HG02571 (cell line): ENCODE measurements at regions not wholly inside any gene's neighbourhood (a gene's known extent, or its start where the extent isn't known, plus 50 kb on each side); places are given as distances from the start of the nearest gene placed in this dataset.
"Not testable (repeated sequence)": the region's sequence is repeated elsewhere in the genome, so short reads cannot be mapped to it uniquely, and the experiment has no call there.

Experiments
- ATAC-seq: cut with Tn5 transposase; IDR thresholded peaks from one replicate; pipeline ENCODE4 v1.9.1; 2021; ENCODE audit warnings: mild to moderate bottlenecking, moderate library complexity; ENCODE audit not compliant: unreplicated experiment

DNA sequence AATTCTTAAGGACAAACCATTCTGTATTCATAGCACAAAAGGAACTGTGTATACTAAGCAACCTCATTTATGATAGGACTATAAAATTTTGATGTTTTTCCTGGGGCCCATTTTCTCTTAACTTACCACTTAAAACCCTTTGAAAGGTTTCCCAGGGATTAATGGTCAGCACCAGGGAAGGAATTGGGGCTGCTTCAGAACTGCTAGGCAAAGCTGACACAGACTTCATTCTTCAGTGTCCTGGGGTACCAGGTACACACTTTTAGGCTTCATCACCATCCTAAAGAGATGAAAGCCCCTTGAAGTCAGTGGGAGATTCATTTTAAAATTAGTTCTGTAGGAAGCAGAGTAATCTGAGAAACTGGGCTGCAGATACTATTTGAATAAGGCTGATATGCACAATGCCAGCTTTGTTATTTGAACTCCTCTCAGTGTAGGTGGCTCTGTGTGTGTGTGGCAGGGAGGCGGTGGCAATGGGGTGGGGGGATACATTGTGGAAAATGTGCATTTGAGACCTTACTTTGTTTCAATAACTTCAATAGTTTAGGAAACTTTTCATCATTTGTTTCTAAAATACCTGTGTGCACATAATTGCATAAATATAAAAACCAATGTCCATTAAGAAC is 329.3 kb upstream of the DCN start:
- ATAC-seq, result no peak

DNA sequence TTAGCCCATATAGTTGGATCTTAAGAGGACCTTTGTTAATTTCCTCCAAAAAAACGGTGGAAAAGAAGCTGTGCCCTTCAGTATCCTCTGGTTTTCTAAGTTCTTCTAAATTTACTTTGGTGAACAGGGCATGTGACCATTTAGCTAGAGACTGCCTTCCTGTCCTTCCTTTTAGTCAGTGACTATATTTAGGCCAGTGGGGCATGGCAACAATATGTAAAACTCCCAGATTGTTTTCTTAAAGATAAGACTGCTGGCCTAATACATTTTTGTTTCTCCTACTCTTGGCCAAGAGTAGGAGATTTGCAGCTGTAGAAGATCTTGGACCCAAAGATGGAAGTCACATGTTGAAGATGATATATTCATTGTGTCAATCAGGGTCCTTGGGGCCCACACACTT is 325.1 kb upstream of the DCN start:
- ATAC-seq, result no peak

DNA sequence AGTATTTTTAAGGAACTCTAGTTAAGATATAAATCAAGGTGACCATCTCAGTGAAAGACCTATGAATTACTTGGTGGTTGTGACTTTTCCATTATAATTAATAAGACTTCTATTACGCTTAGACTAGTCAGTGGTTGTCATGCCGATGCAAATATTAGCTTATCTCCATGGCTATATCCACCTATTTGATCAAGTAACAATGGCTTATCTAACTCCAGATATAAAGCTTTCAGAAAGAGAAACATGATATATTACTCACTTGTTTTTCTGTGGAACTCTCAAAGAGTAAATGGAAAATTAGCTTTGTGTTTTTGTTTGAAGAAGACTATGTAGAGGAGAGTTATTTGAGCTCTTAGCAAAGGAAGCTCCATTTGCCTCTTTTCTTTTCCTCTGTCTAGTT is 323.8 kb upstream of the DCN start:
- ATAC-seq, result no peak

DNA sequence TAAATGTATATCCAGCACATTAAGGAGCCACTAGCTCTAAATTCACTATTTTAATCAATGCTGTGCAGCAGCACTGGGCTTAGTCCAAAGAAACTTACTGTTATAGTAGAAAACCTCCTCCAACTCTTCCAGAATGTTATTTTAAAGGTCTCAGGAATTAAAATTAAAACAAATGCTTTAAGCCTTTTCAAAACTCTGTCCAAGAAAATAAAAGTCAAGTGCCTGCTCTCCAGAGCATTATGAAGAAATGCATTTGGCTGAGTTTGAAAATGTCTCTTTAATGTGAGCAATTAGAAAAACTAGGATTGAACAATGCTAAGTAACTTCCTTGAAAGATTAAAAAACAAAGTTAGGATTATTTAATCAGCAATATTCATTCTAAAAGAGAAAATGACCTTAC is 322.4 kb upstream of the DCN start:
- ATAC-seq, result no peak

DNA sequence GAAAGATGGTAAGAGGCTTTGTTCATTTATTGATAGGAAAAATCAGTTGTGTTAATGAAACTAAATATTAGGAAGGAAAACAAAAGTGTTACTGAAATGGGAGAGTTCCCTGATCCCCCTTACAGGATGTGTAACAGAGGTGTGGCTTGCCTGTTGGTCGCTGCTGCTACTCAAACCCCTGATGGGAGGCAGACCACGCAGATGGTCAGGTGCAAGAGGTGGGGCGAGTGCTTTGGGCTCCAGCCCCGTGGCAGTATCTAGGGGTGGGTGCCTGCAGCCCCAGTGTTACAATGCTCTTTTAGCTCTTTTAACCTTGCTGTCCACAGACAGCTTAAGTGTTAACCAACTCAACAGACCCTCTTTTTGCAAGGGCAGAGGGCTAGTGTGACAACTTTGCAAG is 319.6 kb upstream of the DCN start:
- ATAC-seq, result no peak

DNA sequence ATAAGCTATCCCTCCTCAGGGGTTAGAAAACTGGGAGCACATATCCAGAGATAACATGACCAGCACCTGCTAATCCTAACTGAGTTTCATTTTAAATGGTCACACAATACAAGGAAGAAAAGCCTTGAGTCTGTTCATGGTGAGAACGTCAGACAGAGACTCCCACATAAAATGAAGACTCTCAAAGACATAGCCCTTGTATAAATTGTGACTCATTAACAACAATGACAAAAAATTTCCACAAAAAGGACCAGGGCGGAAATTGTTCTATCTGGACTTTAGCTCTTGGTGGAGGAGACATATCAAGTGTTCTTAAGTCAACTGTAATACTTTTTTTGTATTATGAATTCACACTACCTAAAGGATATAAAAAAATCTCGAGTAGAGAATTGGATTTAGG is 313.7 kb upstream of the DCN start:
- no peak for ATAC-seq

DNA sequence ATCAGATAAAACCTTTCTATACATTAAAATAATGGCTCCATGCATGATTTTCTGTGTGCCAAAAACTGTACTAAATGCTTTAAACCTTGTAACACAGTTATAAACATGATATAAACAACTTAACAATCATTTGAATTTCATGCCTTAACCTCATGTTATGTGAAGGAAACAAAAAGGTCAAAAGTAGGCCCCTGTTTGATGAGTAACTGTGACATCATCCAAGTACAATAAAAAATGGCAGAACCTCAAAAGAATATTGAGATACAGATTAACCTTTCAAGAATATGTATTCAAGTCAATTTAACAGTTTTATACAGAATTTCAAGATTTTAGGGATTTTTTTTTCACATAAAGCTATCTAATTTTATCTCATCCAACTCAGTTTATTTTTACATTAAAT is 310.7 kb upstream of the DCN start:
- no peak for ATAC-seq

DNA sequence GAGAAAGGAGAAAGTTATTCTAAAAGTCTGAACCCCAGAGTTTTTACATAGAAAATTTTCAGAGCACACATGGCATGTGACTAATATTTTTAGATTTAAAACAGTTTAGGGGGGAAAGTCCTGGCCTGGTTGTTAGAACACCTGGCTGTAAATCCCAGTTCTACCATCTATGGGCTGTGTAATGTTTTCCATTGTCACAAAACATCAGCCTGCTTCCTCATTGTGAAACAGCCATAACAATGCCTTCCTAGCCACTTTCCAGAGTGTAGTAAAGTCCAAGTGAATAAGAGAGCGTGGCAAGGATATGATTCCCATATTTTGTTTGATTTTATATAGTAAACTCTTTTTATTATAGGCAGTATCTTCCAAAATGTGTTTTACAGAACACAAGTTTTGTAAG is 310.0 kb upstream of the DCN start:
- no peak for ATAC-seq

DNA sequence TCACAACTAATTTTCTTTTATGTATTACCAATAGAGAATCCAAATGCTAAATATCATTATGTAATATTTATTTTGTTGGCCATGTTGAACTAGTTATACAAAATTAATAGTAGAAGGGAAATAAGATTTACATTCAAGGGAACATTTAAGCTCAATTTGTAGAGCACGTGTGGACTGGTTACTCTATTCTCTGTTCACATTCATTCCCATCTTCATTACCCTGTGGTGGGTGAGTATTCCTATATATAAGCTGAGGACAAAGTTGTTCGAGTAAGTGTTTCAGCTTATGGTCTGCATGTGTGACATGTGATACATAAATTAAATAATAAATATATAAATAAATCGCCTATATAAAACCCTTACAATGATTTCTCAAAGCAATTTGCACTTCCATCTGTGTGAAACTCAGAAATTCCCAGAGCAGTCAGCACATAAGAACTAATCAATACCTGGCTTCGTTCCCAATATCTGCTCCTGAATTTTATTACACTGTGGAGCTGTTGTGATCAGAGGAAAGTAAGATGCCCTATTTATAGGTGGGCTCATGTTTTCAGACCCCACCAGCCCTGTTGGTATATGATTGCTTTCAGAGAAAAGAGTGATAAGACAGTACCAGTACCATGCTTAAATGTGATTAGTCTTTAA is 308.2 kb upstream of the DCN start:
- no peak for ATAC-seq

DNA sequence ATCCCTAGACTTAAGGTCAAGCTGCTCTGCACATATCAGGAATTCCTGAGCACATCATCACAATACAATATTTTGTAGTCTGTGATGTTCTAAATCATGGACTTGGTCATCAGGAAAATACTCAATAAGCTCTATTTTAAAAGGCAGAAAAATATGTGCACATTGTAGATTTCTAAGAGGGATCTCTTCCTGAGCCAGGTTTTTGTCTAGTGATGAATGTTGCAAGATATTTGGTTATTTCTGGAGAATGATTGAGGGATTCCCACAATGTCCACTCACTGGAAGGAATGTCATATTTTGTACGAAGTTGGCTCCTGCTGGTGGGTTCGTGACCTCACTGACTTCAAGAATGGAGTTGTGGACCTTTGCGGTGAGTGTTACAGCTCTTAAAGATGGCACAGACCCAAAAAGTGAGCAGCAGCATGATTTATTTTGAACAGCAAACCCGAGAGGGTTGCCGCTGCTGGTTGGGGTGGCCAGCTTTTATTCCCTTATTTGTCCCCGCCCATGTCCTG is 300.9 kb upstream of the DCN start:
- no peak for ATAC-seq

DNA sequence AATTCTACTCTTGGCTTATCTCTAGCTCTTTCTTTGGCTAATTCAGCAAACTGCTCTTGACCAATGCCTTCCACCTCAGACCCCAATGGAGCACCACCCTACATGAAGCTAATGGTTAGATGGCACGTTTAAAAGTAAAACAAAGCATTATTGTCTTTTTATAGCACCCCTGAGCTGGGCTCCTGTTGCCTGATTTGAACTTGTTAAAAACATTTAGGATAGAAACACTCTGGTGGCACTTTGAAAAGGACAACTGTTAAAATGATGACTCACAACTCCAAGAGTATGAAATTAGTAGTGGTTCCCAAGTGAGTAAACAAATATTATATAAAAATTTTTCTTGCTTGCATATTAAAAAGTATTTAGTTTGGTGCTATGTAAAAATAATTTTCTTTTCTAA is 299.6 kb upstream of the DCN start:
- no peak for ATAC-seq

DNA sequence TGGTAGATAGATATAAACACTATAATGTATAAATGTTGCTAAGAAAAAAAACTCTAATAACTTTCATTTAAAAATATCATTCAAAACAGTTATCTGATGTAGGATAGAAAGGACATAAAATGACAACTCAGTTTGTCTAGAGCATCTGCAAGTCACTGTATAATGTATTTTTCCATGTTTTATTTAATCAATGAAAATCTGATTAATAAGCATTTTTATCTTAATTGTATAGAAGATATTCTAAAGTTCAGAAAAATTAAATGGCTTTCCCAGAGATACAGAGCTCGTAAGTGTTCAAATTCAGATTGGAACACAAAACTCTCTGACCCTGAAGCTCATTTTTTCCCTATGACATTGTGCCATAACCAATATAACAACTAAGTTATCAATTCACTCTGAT is 295.9 kb upstream of the DCN start:
- ATAC-seq, result no peak

DNA sequence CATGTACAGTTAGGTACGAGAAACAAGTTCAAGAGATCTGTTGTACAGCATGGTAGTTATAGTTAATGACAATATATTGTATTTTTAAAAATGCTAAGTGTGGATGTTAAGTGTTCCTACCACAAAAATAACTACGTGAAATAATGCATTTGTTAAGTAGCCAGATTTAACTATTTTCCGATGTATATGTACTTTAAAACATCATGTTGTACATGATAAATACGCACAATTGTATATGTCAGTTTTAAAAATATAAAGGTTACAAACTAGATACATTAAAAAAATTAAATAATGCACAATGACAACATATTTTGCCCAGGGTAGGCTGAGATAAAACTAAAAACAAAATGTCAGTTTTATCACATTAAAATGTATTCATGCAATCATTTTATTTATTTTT is 285.1 kb upstream of the DCN start:
- ATAC-seq, result no peak

DNA sequence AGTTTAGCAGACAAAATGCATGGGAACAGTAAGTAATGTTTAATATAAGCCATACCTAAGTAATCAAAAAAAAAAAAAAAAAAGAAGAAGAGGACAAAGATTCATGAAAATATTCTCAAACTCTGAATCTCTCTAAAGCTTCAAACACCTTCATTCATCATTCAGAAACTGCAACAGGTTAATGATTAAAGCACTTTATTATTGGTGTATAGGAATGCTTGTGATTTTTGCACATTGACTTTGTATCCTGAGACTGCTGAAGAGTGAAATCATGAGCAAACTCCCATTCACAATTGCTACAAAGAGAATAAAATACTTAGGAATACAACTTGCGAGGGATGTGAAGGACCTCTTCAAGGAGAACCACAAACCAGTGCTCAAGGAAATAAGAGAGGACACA is 278.4 kb upstream of the DCN start:
- ATAC-seq, result no peak

DNA sequence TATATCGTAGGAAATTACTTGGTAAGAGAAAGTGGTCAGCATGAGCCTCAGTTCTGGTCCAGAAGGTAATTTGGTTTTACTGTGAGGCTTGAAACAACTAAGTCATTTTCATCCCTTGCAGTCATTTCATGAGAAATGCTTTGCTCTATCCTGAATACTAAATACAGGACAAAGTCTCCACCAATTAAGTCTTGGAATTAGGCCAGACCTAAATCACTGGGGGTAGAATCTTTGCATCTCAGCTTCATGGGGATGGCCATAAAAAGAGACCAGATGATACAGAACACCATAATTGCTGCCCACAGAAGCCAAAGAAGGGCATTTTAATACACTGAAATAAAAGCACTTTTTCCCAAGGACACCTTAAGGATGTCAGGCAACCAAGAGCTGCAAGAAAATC is 277.9 kb upstream of the DCN start:
- no peak for ATAC-seq

DNA sequence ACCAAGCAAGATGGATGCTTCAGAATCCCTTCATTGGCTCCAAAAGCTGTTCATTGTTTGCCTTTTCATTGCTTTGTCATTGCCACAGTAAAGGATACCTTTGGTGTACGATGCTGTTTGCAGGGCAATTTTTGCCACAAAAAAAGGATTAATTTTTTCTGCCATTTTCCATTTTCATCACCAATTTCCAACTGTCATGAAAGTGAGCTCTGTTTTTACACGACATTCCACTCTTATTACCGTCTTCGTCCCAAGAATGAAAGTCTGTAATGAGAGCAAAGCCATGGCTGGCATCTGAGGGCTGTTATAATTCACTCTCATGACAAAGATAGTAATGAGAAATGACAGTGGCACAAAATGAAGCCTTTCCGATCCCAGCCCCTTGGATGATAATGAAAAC is 272.7 kb upstream of the DCN start:
- no peak for ATAC-seq

DNA sequence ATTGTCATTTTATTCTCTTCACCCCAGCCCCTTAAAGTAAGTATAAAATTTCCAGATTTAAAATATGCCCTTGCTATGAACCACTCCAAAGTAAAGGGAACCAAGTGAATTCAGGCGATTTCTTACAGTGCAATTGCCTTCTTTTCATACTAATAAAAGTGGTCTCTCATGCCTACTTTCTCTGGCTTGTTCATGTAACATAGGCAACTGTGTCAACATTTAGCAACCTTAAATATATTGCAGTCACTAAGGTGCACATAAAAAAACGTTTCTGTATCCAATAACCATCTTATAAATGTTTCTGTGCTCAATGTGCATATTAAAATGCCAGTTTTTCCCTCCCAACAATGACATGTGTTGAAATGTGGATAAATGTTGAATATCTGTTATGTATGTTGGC is 271.6 kb upstream of the DCN start:
- ATAC-seq, result no peak

DNA sequence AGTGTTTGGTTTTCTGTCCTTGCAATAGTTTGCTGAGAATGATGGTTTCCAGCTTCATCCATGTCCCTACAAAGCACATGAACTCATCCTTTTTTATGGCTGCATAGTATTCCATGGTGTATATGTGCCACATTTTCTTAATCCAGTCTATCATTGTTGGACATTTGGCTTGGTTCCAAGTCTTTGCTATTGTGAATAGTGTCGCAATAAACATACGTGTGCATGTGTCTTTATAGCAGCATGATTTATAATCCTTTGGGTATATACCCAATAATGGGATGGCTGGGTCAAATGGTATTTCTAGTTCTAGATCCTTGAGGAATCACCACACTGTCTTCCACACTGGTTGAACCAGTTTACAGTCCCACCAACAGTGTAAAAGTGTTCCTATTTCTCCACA is 269.8 kb upstream of the DCN start:
- ATAC-seq, result not testable (repeated sequence)

DNA sequence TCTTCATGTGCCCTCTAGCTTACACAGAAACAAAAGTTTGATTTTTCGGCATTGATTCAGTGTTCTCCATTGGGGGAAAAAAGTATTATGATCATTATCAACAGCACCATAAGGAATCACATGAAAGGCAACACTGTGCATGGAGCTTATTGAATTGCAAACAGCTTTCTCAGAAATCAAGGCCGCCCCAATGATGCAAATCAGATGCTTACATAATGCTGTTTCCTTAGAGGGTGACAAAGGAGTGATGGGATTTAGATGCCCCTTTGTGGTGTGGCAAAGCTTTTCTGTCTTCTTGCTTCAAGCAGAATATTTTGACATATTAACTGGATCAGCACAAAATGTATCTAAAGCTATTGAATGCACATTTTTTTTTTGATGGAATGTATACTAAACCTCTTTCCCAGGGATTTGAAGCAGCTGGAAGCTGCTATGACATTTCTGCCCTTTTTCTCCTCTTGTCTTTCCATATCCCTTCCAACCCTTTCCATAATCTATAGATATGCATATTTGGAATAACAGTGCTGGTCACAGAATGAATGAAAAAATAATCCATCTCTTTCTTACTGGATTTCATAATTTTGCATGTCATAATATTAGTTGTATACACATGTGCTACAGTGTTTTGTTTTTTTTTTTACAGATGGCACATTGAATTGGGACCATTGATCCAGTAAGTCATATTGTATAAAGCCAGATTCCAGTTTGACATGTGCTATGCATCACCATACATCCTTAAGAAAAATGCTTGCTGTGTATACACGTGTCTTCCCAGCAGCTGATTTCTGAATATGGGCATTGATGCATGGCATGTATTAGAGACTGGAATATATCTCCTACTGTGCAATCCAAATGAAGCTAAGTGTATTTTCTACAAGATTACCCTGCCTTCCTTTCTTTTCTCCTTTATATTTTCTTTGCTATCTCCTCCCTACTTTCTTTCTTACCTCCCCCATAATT is 259.7 kb upstream of the DCN start:
- no peak for ATAC-seq

DNA sequence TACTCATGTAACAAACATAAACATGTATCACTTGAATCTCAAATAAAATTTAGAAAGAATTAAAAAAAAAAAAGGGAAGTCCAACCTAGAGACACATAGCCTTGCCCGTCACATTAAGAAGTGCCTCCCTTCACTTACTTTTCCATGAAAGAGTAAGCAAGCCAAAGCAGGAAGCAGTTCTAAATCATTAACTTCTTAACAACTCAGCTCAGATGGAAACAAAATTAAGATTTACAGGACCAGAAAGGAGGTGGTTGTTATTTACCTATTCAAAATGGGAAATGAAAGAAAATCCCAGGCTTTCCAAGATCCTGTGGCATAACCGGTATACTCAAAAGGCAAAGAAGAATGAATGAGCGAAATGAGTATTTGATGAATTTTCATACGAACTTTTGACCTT is 258.6 kb upstream of the DCN start:
- no peak for ATAC-seq

DNA sequence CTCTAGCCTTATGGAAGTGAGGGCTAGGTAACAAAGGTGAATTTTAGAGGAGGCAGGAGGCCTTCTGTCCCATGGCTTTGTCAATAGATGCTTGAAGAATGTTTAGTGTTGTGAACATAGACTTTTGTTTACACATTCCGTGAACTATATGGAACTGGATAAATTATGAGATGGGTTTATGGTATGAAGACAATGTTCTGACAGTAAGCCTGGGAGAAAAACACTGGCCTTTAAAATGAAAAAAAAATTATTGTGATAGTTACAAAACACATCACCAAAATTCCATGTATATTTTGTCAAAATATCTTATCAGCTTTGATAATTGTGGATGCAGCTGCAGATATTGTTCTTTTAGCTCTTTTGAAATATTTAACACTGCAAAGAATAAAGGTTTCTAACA is 251.5 kb upstream of the DCN start:
- no peak for ATAC-seq

DNA sequence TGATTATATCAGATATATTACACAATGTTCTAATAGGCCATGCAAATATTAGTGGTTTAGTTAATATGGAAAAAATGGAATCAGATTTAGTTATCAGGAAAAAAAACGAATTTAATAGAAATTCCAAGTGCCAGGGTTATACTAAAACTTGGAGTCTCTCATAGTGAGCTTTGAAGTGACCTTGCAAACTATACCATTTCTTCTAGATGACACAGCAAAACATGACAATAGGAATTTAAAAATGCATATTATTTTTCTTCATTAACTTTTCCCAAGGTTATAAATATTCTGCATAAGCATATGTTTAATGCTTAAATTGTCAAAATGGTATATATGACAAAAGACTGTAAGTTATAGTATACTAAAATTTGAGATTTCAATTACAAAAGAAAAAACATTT is 250.1 kb upstream of the DCN start:
- ATAC-seq, result no peak
